HCT116 (cell line): ENCODE measurements at regions not wholly inside any gene's neighbourhood (a gene's known extent, or its start where the extent isn't known, plus 50 kb on each side); places are given as distances from the start of the nearest gene placed in this dataset.

Experiments used
- ATAC-seq: fragments of 200-7000 bp; cut with Tn5 transposase; 2 replicates; pipeline ENCODE4 v1.9.1; 2020; ENCODE audit warnings: mild to moderate bottlenecking, moderate library complexity
- BruUV-seq: library from RNA; stranded (reverse); fragments of 400-500 nt; replicated peaks from 2 replicates; lab custom pipeline; 2021; lab: Mats Ljungman, UMichigan
- CTCF ChIA-PET: fragments of 300-600 bp; sonication (Branson Sonifier 250); formaldehyde crosslinking; loops from one replicate; lab custom pipeline; 2021; ENCODE audit warnings: antibody characterized with exemption; lab: Charles Lee
- POLR2A ChIA-PET: fragments of 300-600, 350-600 bp; sonication (Branson Sonifier 250); formaldehyde crosslinking; loops from one replicate; lab custom pipeline; 2021; ENCODE audit warnings: antibody characterized with exemption; lab: Charles Lee
- RAD21 ChIA-PET, 2 experiments: fragments of 300-600 bp; sonication (Branson Sonifier 250); formaldehyde crosslinking; loops; one replicate each; lab custom pipeline; 2023; ENCODE audit warnings: low total read pairs in 2 of 2; ENCODE audit not compliant: uncharacterized antibody in 2 of 2, unreplicated experiment in 2 of 2, low non-redundant PET in 1 of 2; lab: Charles Lee
- DNase-seq: peaks from one replicate; pipeline ENCODE4 v3.0.0-alpha.2; 2010; ENCODE audit warnings: low read depth, low spot score
- H2AFZ ChIP-seq: fragments of 200-600 bp; shearing (Covaris generic), sonication (generic); 2 replicates; pipeline ENCODE4 v1.6.1; 2017; ENCODE audit warnings: low read depth, mixed run types, mixed read lengths, antibody characterized with exemption, low read length; ENCODE audit not compliant: poor library complexity, severe bottlenecking
- H3K27ac ChIP-seq: 2 replicates; pipeline ENCODE4 v1.5.1; 2012; ENCODE audit warnings: low read depth, low read length
- H3K27me3 ChIP-seq: fragments of 200-600 bp; sonication (generic); 2 replicates; pipeline ENCODE4 v1.6.1; 2016; ENCODE audit warnings: mixed run types, low read length, mixed read lengths; ENCODE audit not compliant: insufficient read depth
- H3K36me3 ChIP-seq, 2 experiments: fragments of 200-500 bp in 1 of 2; fragments of 200-600 bp in 1 of 2; sonication (Bioruptor generic) in 1 of 2; sonication (generic) in 1 of 2; 2 replicates each; pipeline versions ENCODE4 v1.5.1 to v1.6.1; 2014 to 2016; ENCODE audit warnings: low read length in 2 of 2, inconsistent platforms in 1 of 2, mixed read lengths in 1 of 2, mixed run types in 1 of 2; ENCODE audit not compliant: insufficient read depth in 2 of 2, control insufficient read depth in 1 of 2
- H3K4me1 ChIP-seq, 2 experiments: fragments of 200-600 bp in 1 of 2; sonication (generic) in 1 of 2; 2 replicates each; pipeline versions ENCODE4 v1.5.1 to v1.6.1; 2012 to 2017; ENCODE audit warnings: low read length in 2 of 2, inconsistent platforms in 1 of 2, mild to moderate bottlenecking in 1 of 2, mixed read lengths in 1 of 2, mixed run types in 1 of 2, moderate library complexity in 1 of 2; ENCODE audit not compliant: insufficient read depth in 2 of 2, control insufficient read depth in 1 of 2
- H3K4me2 ChIP-seq: fragments of 200-600 bp; sonication (generic); 2 replicates; pipeline ENCODE4 v1.6.1; 2017; ENCODE audit warnings: mixed run types, low read length, mixed read lengths
- H3K4me3 ChIP-seq, 2 experiments: fragments of 200-600 bp in 1 of 2; sonication (generic) in 1 of 2; replicated peaks in 1 of 2; 2 replicates each; pipeline ENCODE4 v1.5.1; 2011 to 2016; ENCODE audit warnings: low read length in 2 of 2, control low read depth in 1 of 2, low read depth in 1 of 2, mild to moderate bottlenecking in 1 of 2, mixed read lengths in 1 of 2, mixed run types in 1 of 2
- H3K79me2 ChIP-seq: fragments of 200-600 bp; sonication (generic); 2 replicates; pipeline ENCODE4 v1.6.1; 2017; ENCODE audit warnings: mild to moderate bottlenecking, mixed run types, low read length, moderate library complexity, mixed read lengths; ENCODE audit not compliant: insufficient read depth
- H3K9ac ChIP-seq: fragments of 200-600 bp; sonication (generic); 2 replicates; pipeline ENCODE4 v1.6.1; 2016; ENCODE audit warnings: low read length, mixed read lengths
- H3K9me2 ChIP-seq: fragments of 200-600 bp; sonication (generic), shearing (Covaris generic); 2 replicates; pipeline ENCODE4 v1.6.1; 2017; ENCODE audit warnings: mixed run types, mild to moderate bottlenecking, moderate library complexity; ENCODE audit not compliant: insufficient read depth
- H3K9me3 ChIP-seq, 2 experiments: fragments of 200-500 bp in 1 of 2; fragments of 200-600 bp in 1 of 2; sonication (Bioruptor generic) in 1 of 2; sonication (generic) in 1 of 2; 2 replicates each; pipeline ENCODE4 v1.6.1; 2014 to 2017; ENCODE audit warnings: low read length in 2 of 2, mixed read lengths in 2 of 2, inconsistent platforms in 1 of 2, low read depth in 1 of 2, mild to moderate bottlenecking in 1 of 2, mixed run types in 1 of 2, moderate library complexity in 1 of 2; ENCODE audit not compliant: control insufficient read depth in 1 of 2, insufficient read depth in 1 of 2
- H4K20me1 ChIP-seq: fragments of 200-600 bp; sonication (generic), shearing (Covaris generic); 2 replicates; pipeline ENCODE4 v1.6.1; 2017; ENCODE audit warnings: mixed run types, mild to moderate bottlenecking, moderate library complexity; ENCODE audit not compliant: insufficient read depth
- CEBPB ChIP-seq: IDR thresholded peaks from 2 replicates; pipeline ENCODE4 v1.6.1; 2012; ENCODE audit warnings: low read depth
- EZH2 ChIP-seq: fragments of 200-600 bp; sonication (generic); IDR thresholded peaks from 2 replicates; pipeline ENCODE4 v1.6.1; 2017; ENCODE audit warnings: antibody characterized with exemption, mixed run types
- EZH2phosphoT487 ChIP-seq: fragments of 200-600 bp; IDR thresholded peaks from 2 replicates; pipeline ENCODE4 v1.6.1; 2018; ENCODE audit warnings: antibody characterized with exemption, borderline replicate concordance
- FOSL1 ChIP-seq: IDR thresholded peaks from 2 replicates; pipeline ENCODE4 v1.6.1; 2012; ENCODE audit warnings: low read depth
- JUND ChIP-seq: IDR thresholded peaks from 2 replicates; pipeline ENCODE4 v1.6.1; 2012
- SP1 ChIP-seq: IDR thresholded peaks from 2 replicates; pipeline ENCODE4 v1.6.1; 2012; ENCODE audit warnings: low read depth
- TCF7L2 ChIP-seq: IDR thresholded peaks from 2 replicates; pipeline ENCODE4 v1.7.0; 2011; ENCODE audit warnings: borderline replicate concordance, inconsistent platforms; ENCODE audit not compliant: insufficient read depth, insufficient read length; ENCODE audit errors: extremely low read depth
- intact Hi-C: fragments of 100-400 bp; cut with micrococcal nuclease; formaldehyde crosslinking; loops from 2 replicates; pipeline ENCODE4 v1.10.0; 2022

GRCh38 chr4:147220833-147221232 is 260.1 kb upstream of the EDNRA start:
- Histone ChIP-seq H3K9ac (no peak overlapping the region), H3K27ac (no peak overlapping the region), H3K4me3 (no peak overlapping the region), H3K4me2 (no peak overlapping the region), H2AFZ (no peak overlapping the region), H3K9me2 (no peaks in the 10 kb centered on the region), H3K36me3 (no peaks in the 10 kb centered on the region), H4K20me1 (no peaks in the 10 kb centered on the region), H3K4me1 (no peaks in the 10 kb centered on the region)
- intact Hi-C loops: no loop called here
- POLR2A ChIA-PET: no interaction called here
- CTCF ChIA-PET: no interaction called here
- TF ChIP-seq CEBPB (peak; percentile 31; the same call in 1 of the 2 replicates), FOSL1 (0 out of 2 replicates have a peak, but pooled peaks have one; percentile 20), JUND (peak; percentile 14; the same call in 1 of the 2 replicates), TCF7L2 (no peak)
- TF ChIP-seq, all 23 proteins: peak for 3
- RAD21 ChIA-PET: no interaction called here
- no peaks in the 10 kb centered on the region for H3K9me3 ChIP-seq
- ATAC-seq (no peak), DNase-seq (no peak)
- no peaks in the 10 kb centered on the region for H3K27me3 ChIP-seq
- no TSS peak for BruUV-seq
- H3K79me2 ChIP-seq: no peaks in the 10 kb centered on the region

- Histone ChIP-seq H4K20me1 (no peaks in the 10 kb centered on the region), H3K4me1 (no peaks in the 10 kb centered on the region), H3K4me3 (no peak overlapping the region), H3K79me2 (no peaks in the 10 kb centered on the region), H3K27me3 (no peaks in the 10 kb centered on the region), H3K9me3 (no peaks in the 10 kb centered on the region), H3K9ac (no peak overlapping the region), H3K4me2 (no peak overlapping the region), H3K27ac (no peak overlapping the region), H3K36me3 (no peaks in the 10 kb centered on the region), H3K9me2 (no peaks in the 10 kb centered on the region), H2AFZ (no peak overlapping the region)
- CTCF ChIA-PET: no interaction called here
- ATAC-seq (no peak), DNase-seq (no peak)
- POLR2A ChIA-PET: no interaction called here
- intact Hi-C loops: no loop called here
- BruUV-seq: no TSS peak
- no peak for TF ChIP-seq EZH2phosphoT487
- no peak for TF ChIP-seq EZH2
- no peak for TF ChIP-seq SP1
- RAD21 ChIA-PET: no interaction called here
Measured at GRCh38 chr4:147222906-147223305, 258.0 kb upstream of the EDNRA start.
